ENCODE measurements at regions not wholly inside any gene's neighbourhood (a gene's known extent, or its start where the extent isn't known, plus 50 kb on each side); places are given as distances from the start of the nearest gene placed in this dataset.

- Histone ChIP-seq H3K36me3 (ENCODE audit: control insufficient read depth, insufficient read depth, low read length) (no peaks in the 10 kb centered on the region), H4K91ac (ENCODE audit: insufficient read depth, low read depth, low read length) (no peak overlapping the region), H2AK5ac (ENCODE audit: low read depth, low read length) (no peak overlapping the region), H4K5ac (ENCODE audit: low read depth, low read length) (no peak overlapping the region), H2BK5ac (ENCODE audit: low read depth, low read length, poor library complexity, severe bottlenecking) (no peak overlapping the region), H3K9me1 (ENCODE audit: insufficient read depth, low read length) (no peaks in the 10 kb centered on the region), H3K56ac (ENCODE audit: extremely low read depth, insufficient read depth, low read length) (no peak overlapping the region), H3K4me2 (ENCODE audit: low read depth, low read length) (no peak overlapping the region), H3K27me3 (ENCODE audit: control insufficient read depth, insufficient read depth, low read length) (no peaks in the 10 kb centered on the region), H4K20me1 (ENCODE audit: insufficient read depth, low read length) (no peaks in the 10 kb centered on the region), H3K4me3 (ENCODE audit: insufficient read depth, low read depth, low read length) (no peak overlapping the region), H3K4me1 (ENCODE audit: control insufficient read depth, insufficient read depth, low read length) (no peaks in the 10 kb centered on the region), H3K18ac (ENCODE audit: low read depth, low read length) (no peak overlapping the region), H2BK120ac (ENCODE audit: low read depth, low read length) (no peak overlapping the region), H3K27ac (ENCODE audit: insufficient read depth, low read length) (no peak overlapping the region), H3K4ac (ENCODE audit: low read depth, low read length) (no peak overlapping the region), H2BK15ac (ENCODE audit: low read depth, low read length) (no peak overlapping the region), H3K23ac (ENCODE audit: low read depth, low read length) (no peak overlapping the region), H4K8ac (ENCODE audit: low read depth in 2 of 2, low read length in 2 of 2) (no peak overlapping the region), H2AFZ (replicated peaks; ENCODE audit: low read length, poor library complexity) (no peak overlapping the region), H3K9ac (ENCODE audit: low read depth, low read length) (no peak overlapping the region), H3K14ac (replicated peaks; ENCODE audit: low read depth, low read length) (no peak overlapping the region), H2BK20ac (ENCODE audit: low read depth, low read length) (no peak overlapping the region), H3K9me3 (ENCODE audit: control insufficient read depth, insufficient read depth, low read length) (peaks cover 3% of the 10 kb centered on the region; the same call in 1 of the 2 replicates), H3K79me1 (ENCODE audit: low read depth in 1 of 2, low read length in 2 of 2) (no peaks in the 10 kb centered on the region), H2AK9ac (replicated peaks; ENCODE audit: low read depth, low read length, poor library complexity) (no peak overlapping the region)
- BruUV-seq (replicated peaks) = no TSS peak
- TF ChIP-seq BHLHE40 (IDR thresholded peaks at IDR 0.05; ENCODE audit: low read depth, low read length) (no peak), MAZ (IDR thresholded peaks at IDR 0.05; ENCODE audit: borderline replicate concordance, low read depth, low read length) (no peak), POLR2A (IDR thresholded peaks at IDR 0.05; ENCODE audit: low read depth, low read length) (no peak), NFE2L2 (IDR thresholded peaks at IDR 0.05; ENCODE audit: low read depth, low read length) (no peak), FOS (IDR thresholded peaks at IDR 0.05; ENCODE audit: low read depth, low read length) (no peak), RFX5 (IDR thresholded peaks at IDR 0.05; ENCODE audit: low read depth, low read length) (no peak), RAD21 (IDR thresholded peaks at IDR 0.05; ENCODE audit: low read length) (no peak)
- DNase-seq (peak; percentile 8), ATAC-seq (ENCODE audit: low read depth) (no peak)
- 92% methylated on average over 4 of the region's 8 CpGs; no CpG with 5 or more reads in 1 of the 2 experiments for WGBS, 2 experiments (ENCODE audit: extremely low coverage in 2 of 2, insufficient read length in 1 of 2)
- ChIA-PET CTCF (interaction anchor here (0.8 kb wide), 1 partner anchor 78 kb away, joined by 3 read pairs; no protein-coding TSS in a partner anchor), POLR2A (ENCODE audit: unreplicated experiment) (no interaction called here)
- in situ Hi-C loops (cut with MboI; ENCODE audit: low sequenced_read_pairs) (no loop called here), dilution Hi-C loops (cut with HindIII; ENCODE audit: low sequenced_read_pairs, unreplicated experiment) (no loop called here), intact Hi-C loops (cut with micrococcal nuclease) (no loop called here)
Observed at GRCh38 chr10:84706875-84707274, 378.5 kb downstream of the CCSER2 start.
